Mesendoderm (in vitro differentiated cells): ENCODE measurements at regions not wholly inside any gene's neighbourhood (a gene's known extent, or its start where the extent isn't known, plus 50 kb on each side); places are given as distances from the start of the nearest gene placed in this dataset.

Experiments used
- DNase-seq: peaks from one replicate; pipeline ENCODE4 v3.0.0; 2013
- H2AK5ac ChIP-seq: 2 replicates; pipeline ENCODE4 v1.6.1; 2013; ENCODE audit warnings: low read length, inconsistent platforms
- H2BK120ac ChIP-seq: 2 replicates; pipeline ENCODE4 v1.6.1; 2013; ENCODE audit warnings: low read depth, mild to moderate bottlenecking, low read length, moderate library complexity, mixed read lengths
- H2BK15ac ChIP-seq: replicated peaks from 2 replicates; pipeline ENCODE4 v1.6.1; 2013; ENCODE audit warnings: low read depth, mild to moderate bottlenecking, moderate library complexity
- H2BK5ac ChIP-seq: 2 replicates; pipeline ENCODE4 v1.6.1; 2013; ENCODE audit warnings: low read length, inconsistent platforms
- H3K18ac ChIP-seq: 2 replicates; pipeline ENCODE4 v1.6.1; 2013; ENCODE audit warnings: mild to moderate bottlenecking, low read length, mixed read lengths
- H3K23ac ChIP-seq: one replicate; pipeline ENCODE4 v1.6.1; 2013; ENCODE audit warnings: low read length
- H3K27ac ChIP-seq: 2 replicates; pipeline ENCODE4 v1.5.1; 2013; ENCODE audit warnings: low read depth, mild to moderate bottlenecking, inconsistent platforms, low read length, moderate library complexity
- H3K27me3 ChIP-seq: 2 replicates; pipeline ENCODE4 v1.6.1; 2013; ENCODE audit warnings: low read length, control low read depth, mild to moderate bottlenecking, inconsistent platforms; ENCODE audit not compliant: insufficient read depth, poor library complexity
- H3K36me3 ChIP-seq: 2 replicates; pipeline ENCODE4 v1.6.1; 2013; ENCODE audit warnings: low read length, inconsistent platforms; ENCODE audit not compliant: control insufficient read depth, insufficient read depth
- H3K4ac ChIP-seq: one replicate; pipeline ENCODE4 v1.6.1; 2013; ENCODE audit warnings: low read depth, mild to moderate bottlenecking, low read length, moderate library complexity
- H3K4me1 ChIP-seq: 2 replicates; pipeline ENCODE4 v1.6.1; 2013; ENCODE audit warnings: low read depth, low read length, inconsistent platforms; ENCODE audit not compliant: control insufficient read depth
- H3K4me2 ChIP-seq: 2 replicates; pipeline ENCODE4 v1.6.1; 2013; ENCODE audit warnings: low read length
- H3K4me3 ChIP-seq: 2 replicates; pipeline ENCODE4 v1.5.1; 2013; ENCODE audit warnings: mild to moderate bottlenecking, low read length
- H3K56ac ChIP-seq: one replicate; pipeline ENCODE4 v1.6.1; 2013; ENCODE audit warnings: low read length
- H3K79me1 ChIP-seq: 2 replicates; pipeline ENCODE4 v1.6.1; 2013; ENCODE audit warnings: low read length, inconsistent platforms
- H3K79me2 ChIP-seq: 2 replicates; pipeline ENCODE4 v1.6.1; 2013; ENCODE audit warnings: mild to moderate bottlenecking, low read length; ENCODE audit not compliant: control insufficient read depth, insufficient read depth
- H3K9ac ChIP-seq: 2 replicates; pipeline ENCODE4 v1.6.1; 2013; ENCODE audit warnings: low read length, inconsistent platforms
- H4K5ac ChIP-seq: one replicate; pipeline ENCODE4 v1.6.1; 2013; ENCODE audit warnings: low read length
- H4K8ac ChIP-seq: one replicate; pipeline ENCODE4 v1.6.1; 2013; ENCODE audit warnings: low read depth, mild to moderate bottlenecking, control low read depth, low read length, moderate library complexity
- WGBS: extraction: QIAGEN DNeasy Blood & Tissue Kit; methylation state at CpG from one replicate; pipeline ENCODE4 v1.1.7; 2013; ENCODE audit warnings: low lambda C conversion rate, missing lambda C conversion rate; ENCODE audit not compliant: insufficient coverage; ENCODE audit errors: extremely low coverage; 5-methylcytosine and 5-hydroxymethylcytosine counted together

DNA sequence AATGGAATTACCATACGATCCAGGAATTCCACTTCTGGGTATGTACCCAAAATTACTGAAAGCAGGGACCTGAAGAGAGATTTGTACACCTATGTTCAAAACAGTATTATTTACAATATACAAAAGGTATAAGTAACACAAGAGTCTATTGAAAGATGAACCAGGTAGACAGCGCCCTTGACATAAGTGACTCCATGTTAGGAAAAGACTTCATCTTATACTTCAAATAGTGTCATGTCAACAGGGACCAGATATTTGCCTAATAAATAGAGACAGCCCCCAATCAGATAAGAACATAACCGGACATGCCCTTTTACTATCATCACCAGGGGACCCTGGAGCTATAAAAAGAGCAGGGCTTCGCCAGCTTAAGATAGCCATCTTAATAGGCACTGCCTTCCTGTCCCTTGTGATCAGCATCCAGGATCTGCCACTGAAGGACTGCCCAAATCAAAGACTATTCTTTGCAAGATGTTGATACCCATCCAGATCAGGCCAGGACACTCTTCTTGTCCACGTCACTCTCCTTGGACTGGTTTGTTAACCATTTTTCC, 309.0 kb upstream of the SULF2 start:
- H3K18ac ChIP-seq: no peak overlapping the region
- DNase-seq: no peak
- H3K36me3 ChIP-seq: no peaks in the 10 kb centered on the region
- no peak overlapping the region for H2AK5ac ChIP-seq
- no peak overlapping the region for H3K4me2 ChIP-seq
- no peak overlapping the region for H3K23ac ChIP-seq
- no peak overlapping the region for H2BK5ac ChIP-seq
- WGBS: no CpG with 5 or more reads among the region's 5 CpGs
- no peaks in the 10 kb centered on the region for H3K79me1 ChIP-seq
- no peak overlapping the region for H2BK120ac ChIP-seq
- H3K56ac ChIP-seq: no peak overlapping the region
- no peak overlapping the region for H4K5ac ChIP-seq
- H3K27me3 ChIP-seq: no peaks in the 10 kb centered on the region
- H3K4me1 ChIP-seq: no peaks in the 10 kb centered on the region
- H3K9ac ChIP-seq: no peak overlapping the region
- no peaks in the 10 kb centered on the region for H3K79me2 ChIP-seq
- no peak overlapping the region for H4K8ac ChIP-seq
- H3K4ac ChIP-seq: no peak overlapping the region
- no peak overlapping the region for H3K4me3 ChIP-seq
- no peak overlapping the region for H3K27ac ChIP-seq
- H2BK15ac ChIP-seq: no peak overlapping the region

DNA sequence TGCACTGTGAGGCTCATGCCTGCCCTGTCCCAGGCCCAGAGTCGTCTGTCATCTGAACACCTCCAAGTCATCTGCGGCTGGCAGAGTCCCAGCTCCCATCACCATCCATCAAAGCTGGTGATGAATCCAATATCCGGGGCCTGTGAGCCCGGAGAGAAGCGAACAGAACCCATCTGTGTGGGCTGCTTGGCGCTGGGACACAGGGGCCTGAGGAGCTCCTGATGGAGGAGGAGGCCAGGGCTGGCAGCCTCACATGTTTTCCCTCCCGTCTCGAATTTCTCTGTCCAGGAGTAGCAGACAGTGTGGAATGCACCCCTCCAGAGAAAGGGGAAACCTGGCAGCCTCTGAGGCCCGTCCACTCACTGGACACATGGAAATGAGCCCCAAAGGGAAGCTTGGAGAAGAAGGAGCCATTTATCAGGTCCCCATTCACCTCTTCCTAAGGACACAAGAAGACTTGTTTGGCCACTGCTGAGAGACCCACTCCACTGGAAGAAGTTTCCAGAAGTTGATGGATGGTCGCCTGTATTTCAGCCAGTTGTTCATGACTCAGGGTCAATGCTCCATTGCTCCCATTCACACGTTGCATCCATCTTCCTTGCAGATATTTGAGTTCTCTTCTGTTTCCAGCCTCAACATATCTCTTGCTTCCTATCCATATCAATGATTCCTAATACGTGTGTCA, 307.5 kb upstream of the SULF2 start:
- Histone ChIP-seq H4K8ac (no peak overlapping the region), H3K36me3 (no peaks in the 10 kb centered on the region), H3K27me3 (no peaks in the 10 kb centered on the region), H3K4me3 (no peak overlapping the region), H3K18ac (no peak overlapping the region), H3K56ac (no peak overlapping the region), H3K79me1 (no peaks in the 10 kb centered on the region), H3K27ac (no peak overlapping the region), H2BK5ac (no peak overlapping the region), H3K4me2 (no peak overlapping the region), H2BK15ac (no peak overlapping the region), H3K4ac (no peak overlapping the region), H2AK5ac (no peak overlapping the region), H2BK120ac (no peak overlapping the region), H3K79me2 (no peaks in the 10 kb centered on the region), H3K4me1 (no peaks in the 10 kb centered on the region), H3K9ac (no peak overlapping the region), H3K23ac (no peak overlapping the region), H4K5ac (no peak overlapping the region)
- DNase-seq: no peak
- no CpG with 5 or more reads among the region's 12 CpGs for WGBS

DNA sequence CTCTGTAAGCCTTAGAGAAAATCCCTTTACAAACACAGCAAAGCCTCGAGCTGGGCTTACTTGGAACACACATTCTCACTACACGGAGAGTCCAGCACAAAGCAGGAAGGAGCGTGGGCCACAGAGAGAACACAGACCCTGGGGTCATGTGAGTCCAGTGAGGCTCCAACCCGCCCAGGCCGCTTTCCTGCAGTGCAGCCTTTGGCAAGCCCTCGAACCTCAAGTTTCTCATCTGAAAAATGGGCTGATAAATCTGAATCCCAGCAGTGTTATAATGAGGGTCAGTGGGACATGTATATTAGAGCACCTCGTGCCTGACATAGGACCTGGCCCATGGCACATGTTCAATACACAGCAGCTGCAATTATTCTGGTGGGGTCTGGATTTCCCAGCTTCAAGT, 305.5 kb upstream of the SULF2 start:
- H4K5ac ChIP-seq: no peak overlapping the region
- H3K4me2 ChIP-seq: no peak overlapping the region
- H4K8ac ChIP-seq: no peak overlapping the region
- H2AK5ac ChIP-seq: no peak overlapping the region
- WGBS: no CpG with 5 or more reads among the region's 7 CpGs
- no peak overlapping the region for H3K18ac ChIP-seq
- H2BK5ac ChIP-seq: no peak overlapping the region
- no peaks in the 10 kb centered on the region for H3K79me1 ChIP-seq
- H3K27ac ChIP-seq: no peak overlapping the region
- H3K4ac ChIP-seq: no peak overlapping the region
- H3K36me3 ChIP-seq: no peaks in the 10 kb centered on the region
- no peak overlapping the region for H2BK15ac ChIP-seq
- no peak overlapping the region for H3K23ac ChIP-seq
- no peaks in the 10 kb centered on the region for H3K4me1 ChIP-seq
- no peak overlapping the region for H3K4me3 ChIP-seq
- H3K56ac ChIP-seq: no peak overlapping the region
- H3K9ac ChIP-seq: no peak overlapping the region
- no peaks in the 10 kb centered on the region for H3K27me3 ChIP-seq
- no peak overlapping the region for H2BK120ac ChIP-seq
- H3K79me2 ChIP-seq: no peaks in the 10 kb centered on the region
- no peak for DNase-seq

DNA sequence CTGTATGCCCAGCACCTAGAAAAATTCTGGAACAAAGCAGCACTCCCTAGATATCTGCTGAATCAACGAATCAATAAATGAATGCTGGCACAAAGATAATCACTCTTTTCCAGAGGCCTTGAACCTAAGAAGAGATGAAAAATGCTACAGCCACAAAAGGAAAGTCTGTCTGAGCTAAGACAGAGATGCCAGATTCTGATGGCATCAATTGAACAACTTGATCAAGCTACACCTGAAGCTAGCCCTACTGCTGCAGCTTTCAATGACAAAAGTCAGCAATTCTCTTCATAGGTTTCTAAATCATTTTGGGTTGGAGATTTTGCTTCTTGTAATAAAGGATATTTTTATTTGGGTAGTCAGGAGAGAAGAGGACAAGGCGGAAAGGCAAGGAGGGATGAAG, 305.0 kb upstream of the SULF2 start:
- Histone ChIP-seq H3K4me2 (no peak overlapping the region), H2BK5ac (no peak overlapping the region), H3K27ac (no peak overlapping the region), H3K79me1 (no peaks in the 10 kb centered on the region), H3K56ac (no peak overlapping the region), H3K4me3 (no peak overlapping the region), H3K18ac (no peak overlapping the region), H3K9ac (no peak overlapping the region), H4K5ac (no peak overlapping the region), H2BK15ac (no peak overlapping the region), H3K36me3 (no peaks in the 10 kb centered on the region), H3K4ac (no peak overlapping the region), H2AK5ac (no peak overlapping the region), H3K27me3 (no peaks in the 10 kb centered on the region), H3K4me1 (no peaks in the 10 kb centered on the region), H3K79me2 (no peaks in the 10 kb centered on the region), H4K8ac (no peak overlapping the region), H2BK120ac (no peak overlapping the region), H3K23ac (no peak overlapping the region)
- WGBS: no CpG with 5 or more reads among the region's 2 CpGs
- DNase-seq: no peak

- H3K4me2 ChIP-seq: no peak overlapping the region
- H2BK5ac ChIP-seq: no peak overlapping the region
- no peak overlapping the region for H3K56ac ChIP-seq
- no peak overlapping the region for H3K18ac ChIP-seq
- H3K23ac ChIP-seq: no peak overlapping the region
- H3K79me2 ChIP-seq: no peaks in the 10 kb centered on the region
- no peak overlapping the region for H2BK15ac ChIP-seq
- no peaks in the 10 kb centered on the region for H3K27me3 ChIP-seq
- H3K9ac ChIP-seq: no peak overlapping the region
- H3K4me1 ChIP-seq: no peaks in the 10 kb centered on the region
- H3K27ac ChIP-seq: no peak overlapping the region
- H2AK5ac ChIP-seq: no peak overlapping the region
- H3K4ac ChIP-seq: no peak overlapping the region
- H3K36me3 ChIP-seq: no peaks in the 10 kb centered on the region
- H4K5ac ChIP-seq: no peak overlapping the region
- H4K8ac ChIP-seq: no peak overlapping the region
- no CpG with 5 or more reads among the region's 2 CpGs for WGBS
- H3K79me1 ChIP-seq: no peaks in the 10 kb centered on the region
- no peak overlapping the region for H2BK120ac ChIP-seq
- no peak overlapping the region for H3K4me3 ChIP-seq
- no peak for DNase-seq
Observed at GRCh38 chr20:48080583-48080982, 295.3 kb upstream of the SULF2 start.

GRCh38 chr20:48079028-48079427, 293.7 kb upstream of the SULF2 start:
- H2BK120ac ChIP-seq: no peak overlapping the region
- H2AK5ac ChIP-seq: no peak overlapping the region
- H3K79me2 ChIP-seq: no peaks in the 10 kb centered on the region
- no peaks in the 10 kb centered on the region for H3K4me1 ChIP-seq
- H3K36me3 ChIP-seq: no peaks in the 10 kb centered on the region
- no peak overlapping the region for H3K4me3 ChIP-seq
- H2BK5ac ChIP-seq: no peak overlapping the region
- no peak overlapping the region for H2BK15ac ChIP-seq
- H3K27me3 ChIP-seq: no peaks in the 10 kb centered on the region
- no peak overlapping the region for H3K27ac ChIP-seq
- H3K4me2 ChIP-seq: no peak overlapping the region
- no peak overlapping the region for H3K18ac ChIP-seq
- H3K23ac ChIP-seq: no peak overlapping the region
- H3K4ac ChIP-seq: no peak overlapping the region
- no peak overlapping the region for H4K8ac ChIP-seq
- WGBS: no CpG with 5 or more reads among the region's 5 CpGs
- no peak for DNase-seq
- no peaks in the 10 kb centered on the region for H3K79me1 ChIP-seq
- H4K5ac ChIP-seq: no peak overlapping the region
- H3K9ac ChIP-seq: no peak overlapping the region
- no peak overlapping the region for H3K56ac ChIP-seq
